ENCODE measurements at regions not wholly inside any gene's neighbourhood (a gene's known extent, or its start where the extent isn't known, plus 50 kb on each side); places are given as distances from the start of the nearest gene placed in this dataset.

GRCh38 chr1:96236156-96236739, 485.3 kb upstream of the PTBP2 start:
- ATAC-seq = peak; percentile 59
- intact Hi-C loops (cut with DNase I) = no loop called here
- no peak for DNase-seq (ENCODE audit: low spot score)

- ATAC-seq (no peak), DNase-seq (ENCODE audit: low spot score) (no peak)
- intact Hi-C loops (cut with DNase I) = no loop called here
These were observed 483.2 kb upstream of the PTBP2 start for GRCh38 chr1:96238426-96238825.

GRCh38 chr1:96240438-96240837, 481.1 kb upstream of the PTBP2 start:
- intact Hi-C loops (cut with DNase I) = no loop called here
- no peak for ATAC-seq
- DNase-seq (ENCODE audit: low spot score) = no peak

GRCh38 chr1:96253246-96254035, 468.1 kb upstream of the PTBP2 start:
- no peak for DNase-seq (ENCODE audit: low spot score)
- peak; percentile 57 for ATAC-seq
- intact Hi-C loops (cut with DNase I) = no loop called here

GRCh38 chr1:96256130-96256790, 465.3 kb upstream of the PTBP2 start:
- peak; percentile 67 for ATAC-seq
- intact Hi-C loops (cut with DNase I) = no loop called here
- DNase-seq (ENCODE audit: low spot score) = no peak

- intact Hi-C loops (cut with DNase I) = no loop called here
- ATAC-seq (no peak), DNase-seq (ENCODE audit: low spot score) (no peak)
These were observed 462.2 kb upstream of the PTBP2 start for GRCh38 chr1:96259399-96259798.

- no peak for ATAC-seq
- DNase-seq (ENCODE audit: low spot score) = no peak
- intact Hi-C loops (cut with DNase I) = no loop called here
These were observed 440.1 kb upstream of the PTBP2 start for GRCh38 chr1:96281491-96281890.

GRCh38 chr1:96290033-96290432, 431.6 kb upstream of the PTBP2 start:
- DNase-seq (ENCODE audit: low spot score) = no peak
- intact Hi-C loops (cut with DNase I) = no loop called here
- ATAC-seq = no peak

- DNase-seq (ENCODE audit: low spot score) = no peak
These were observed 430.8 kb upstream of the PTBP2 start for GRCh38 chr1:96290801-96291200.

GRCh38 chr1:96291468-96291867, 430.1 kb upstream of the PTBP2 start:
- ATAC-seq = no peak
- intact Hi-C loops (cut with DNase I) = no loop called here

More at GRCh38 chr1:96290801-96291200, 430.8 kb upstream of the PTBP2 start:
- no peak for ATAC-seq
- intact Hi-C loops (cut with DNase I) = no loop called here

GRCh38 chr1:96292141-96292540, 429.4 kb upstream of the PTBP2 start:
- ATAC-seq (no peak), DNase-seq (ENCODE audit: low spot score) (no peak)
- intact Hi-C loops (cut with DNase I) = no loop called here

More at GRCh38 chr1:96291468-96291867, 430.1 kb upstream of the PTBP2 start:
- no peak for DNase-seq (ENCODE audit: low spot score)

- no peak for DNase-seq (ENCODE audit: low spot score)
- no peak for ATAC-seq
- intact Hi-C loops (cut with DNase I) = no loop called here
These were observed 424.6 kb upstream of the PTBP2 start for GRCh38 chr1:96296991-96297390.

GRCh38 chr1:96306809-96307560, 414.6 kb upstream of the PTBP2 start:
- intact Hi-C loops (cut with DNase I) = no loop called here
- ATAC-seq (peak; percentile 73), DNase-seq (ENCODE audit: low spot score) (no peak)

- intact Hi-C loops (cut with DNase I) = no loop called here
These were observed 413.3 kb upstream of the PTBP2 start for GRCh38 chr1:96308314-96308713.

GRCh38 chr1:96309783-96310182, 411.8 kb upstream of the PTBP2 start:
- intact Hi-C loops (cut with DNase I) = no loop called here
- ATAC-seq (peak; percentile 81), DNase-seq (ENCODE audit: low spot score) (no peak)

More at GRCh38 chr1:96308314-96308713, 413.3 kb upstream of the PTBP2 start:
- ATAC-seq = no peak
- DNase-seq (ENCODE audit: low spot score) = no peak

- DNase-seq (ENCODE audit: low spot score) (no peak), ATAC-seq (no peak)
- intact Hi-C loops (cut with DNase I) = no loop called here
These were observed 408.4 kb upstream of the PTBP2 start for GRCh38 chr1:96313216-96313615.

GRCh38 chr1:96329121-96329520, 392.5 kb upstream of the PTBP2 start:
- intact Hi-C loops (cut with DNase I) = no loop called here
- DNase-seq (ENCODE audit: low spot score) (no peak), ATAC-seq (no peak)

- intact Hi-C loops (cut with DNase I) = no loop called here
- no peak for DNase-seq (ENCODE audit: low spot score)
- ATAC-seq = no peak
These were observed 390.0 kb upstream of the PTBP2 start for GRCh38 chr1:96331596-96331995.

- intact Hi-C loops (cut with DNase I) = no loop called here
- ATAC-seq = no peak
- DNase-seq (ENCODE audit: low spot score) = no peak
These were observed 387.9 kb upstream of the PTBP2 start for GRCh38 chr1:96333522-96334235.
